ENCODE measurements at regions not wholly inside any gene's neighbourhood (a gene's known extent, or its start where the extent isn't known, plus 50 kb on each side); places are given as distances from the start of the nearest gene placed in this dataset.

DNA sequence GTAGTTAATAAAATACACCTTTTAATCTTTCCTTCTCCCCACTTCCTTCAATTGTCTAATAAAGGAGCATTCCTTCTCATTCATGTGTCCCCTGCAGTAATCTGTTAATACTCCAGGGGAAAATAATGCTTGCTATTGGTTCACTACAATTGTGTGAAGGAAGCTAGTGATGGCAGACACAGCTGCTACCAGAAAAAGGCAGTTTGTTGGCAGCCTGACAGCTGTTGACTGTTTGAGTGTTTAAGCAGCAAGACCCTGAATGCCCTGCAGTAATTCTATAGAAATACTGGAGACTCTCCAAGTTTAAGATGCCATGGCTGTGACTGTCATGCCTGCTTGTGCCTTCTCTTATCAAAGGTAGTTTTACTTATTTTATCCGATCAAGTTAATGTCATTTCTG is 359.5 kb downstream of the C4orf33 start:
- Histone ChIP-seq H3K4me1 (no peaks in the 10 kb centered on the region), H3K9me3 (no peaks in the 10 kb centered on the region), H3K4me2 (no peak overlapping the region), H3K4me3 (no peak overlapping the region), H3K27ac (no peak overlapping the region)
- 35% methylated on average over 1 of the region's 1 CpG for WGBS (ENCODE audit: missing lambda C conversion rate)
- TF ChIP-seq FOSB (CRISPR knock-in tag; IDR thresholded peaks at IDR 0.05) (no peak), RCOR1 (IDR thresholded peaks at IDR 0.05; ENCODE audit: low read depth, low read length) (no peak), SMC3 (IDR thresholded peaks at IDR 0.05) (no peak), ZSCAN20 (CRISPR knock-in tag; IDR thresholded peaks at IDR 0.05) (no peak), KDM1A (IDR thresholded peaks at IDR 0.05; ENCODE audit: low read depth) (no peak), HOXA7 (CRISPR knock-in tag; IDR thresholded peaks at IDR 0.05) (no peak), HES2 (IDR thresholded peaks at IDR 0.05) (no peak), MAX (IDR thresholded peaks at IDR 0.05) (no peak), HOXB13 (CRISPR knock-in tag; IDR thresholded peaks at IDR 0.05; ENCODE audit: low read depth) (no peak), RARB (CRISPR knock-in tag; IDR thresholded peaks at IDR 0.05) (no peak), RAD21 (conservative IDR thresholded peaks at IDR 0.05 in 1 of 2, IDR thresholded peaks at IDR 0.05 in 1 of 2) (no peak), FOXS1 (CRISPR knock-in tag; IDR thresholded peaks at IDR 0.05) (no peak), POLR2AphosphoS2 (conservative IDR thresholded peaks at IDR 0.05; ENCODE audit: low read length) (no peak)
- TF ChIP-seq, protein P1, sequence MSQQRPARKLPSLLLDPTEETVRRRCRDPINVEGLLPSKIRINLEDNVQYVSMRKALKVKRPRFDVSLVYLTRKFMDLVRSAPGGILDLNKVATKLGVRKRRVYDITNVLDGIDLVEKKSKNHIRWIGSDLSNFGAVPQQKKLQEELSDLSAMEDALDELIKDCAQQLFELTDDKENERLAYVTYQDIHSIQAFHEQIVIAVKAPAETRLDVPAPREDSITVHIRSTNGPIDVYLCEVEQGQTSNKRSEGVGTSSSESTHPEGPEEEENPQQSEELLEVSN (IDR thresholded peaks at IDR 0.05; ENCODE audit: borderline replicate concordance, low read depth): no peak
- DNase-seq (ENCODE audit: low read depth in 1 of 2, low spot score in 1 of 2) (no peak), ATAC-seq (no peak), FAIRE-seq (no peak)
- ChIA-PET POLR2A (no interaction called here), CTCF (no interaction called here)

DNA sequence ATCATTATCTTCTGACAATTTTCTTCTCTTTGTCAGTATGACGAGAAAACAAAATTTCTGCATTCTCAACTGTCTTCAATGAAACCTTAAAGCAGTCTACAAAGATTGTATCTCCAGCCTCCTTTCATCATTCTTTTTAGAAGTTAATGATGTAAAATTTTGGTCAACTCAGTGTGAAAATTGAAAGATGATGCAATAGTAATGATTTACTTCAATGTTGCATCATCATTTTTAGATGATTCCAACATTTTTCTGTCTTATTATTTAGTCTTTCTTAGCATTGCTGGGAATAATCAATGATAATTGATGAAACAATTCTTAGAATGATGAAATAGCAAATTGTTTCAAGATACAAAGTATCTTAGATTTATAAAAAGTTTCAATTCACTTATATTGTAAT is 372.7 kb downstream of the C4orf33 start:
- POLR2A ChIA-PET: no interaction called here
- DNase-seq (ENCODE audit: low read depth in 1 of 2, low spot score in 1 of 2) (no peak), FAIRE-seq (no peak)

DNA sequence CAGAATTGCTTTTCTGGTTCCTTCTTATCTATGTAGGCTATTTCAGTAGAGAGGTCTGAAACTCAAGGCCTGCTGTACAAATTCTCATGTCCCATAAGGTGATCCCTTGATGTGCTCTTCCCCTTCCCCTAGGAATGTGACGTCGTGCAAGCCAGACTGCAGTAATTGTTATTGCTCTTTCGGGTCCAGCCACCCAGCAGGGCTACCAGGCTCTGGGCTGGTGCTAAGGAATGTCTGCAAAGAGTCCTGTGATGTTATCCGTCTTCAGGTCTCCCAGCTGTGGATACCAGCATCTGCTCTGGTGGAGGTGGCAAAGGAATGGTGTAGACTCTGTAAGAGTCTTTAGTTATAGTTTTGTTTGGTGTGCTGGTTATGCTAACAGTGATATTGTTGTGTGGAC is 378.7 kb downstream of the C4orf33 start:
- H3K4me2 ChIP-seq: no peak overlapping the region
- H3K9me3 ChIP-seq: no peaks in the 10 kb centered on the region
- DNase-seq (ENCODE audit: low read depth in 1 of 2, low spot score in 1 of 2) (no peak), ATAC-seq (no peak), FAIRE-seq (no peak)
- no peak for TF ChIP-seq POLR2A (IDR thresholded peaks at IDR 0.05; ENCODE audit: low read length)
- no peak for TF ChIP-seq CEBPB (IDR thresholded peaks at IDR 0.05)
- TF ChIP-seq MAZ (IDR thresholded peaks at IDR 0.05; ENCODE audit: borderline replicate concordance, low read depth, low read length): no peak
- TF ChIP-seq HDAC2 (IDR thresholded peaks at IDR 0.05): no peak
- TF ChIP-seq HOXA7 (CRISPR knock-in tag; IDR thresholded peaks at IDR 0.05): no peak
- no peak for TF ChIP-seq NFE2L2 (conservative IDR thresholded peaks at IDR 0.05; ENCODE audit: low read length)
- TF ChIP-seq MAX (IDR thresholded peaks at IDR 0.05): no peak
- no peak for TF ChIP-seq EHF (CRISPR knock-in tag; IDR thresholded peaks at IDR 0.05)
- TF ChIP-seq ZNF302 (CRISPR knock-in tag; IDR thresholded peaks at IDR 0.05): no peak
- TF ChIP-seq RCOR1 (IDR thresholded peaks at IDR 0.05; ENCODE audit: low read depth, low read length): no peak
- TF ChIP-seq HOXB13 (CRISPR knock-in tag; IDR thresholded peaks at IDR 0.05; ENCODE audit: low read depth): no peak
- no peak for TF ChIP-seq KDM5A (IDR thresholded peaks at IDR 0.05)
- TF ChIP-seq, protein P2, sequence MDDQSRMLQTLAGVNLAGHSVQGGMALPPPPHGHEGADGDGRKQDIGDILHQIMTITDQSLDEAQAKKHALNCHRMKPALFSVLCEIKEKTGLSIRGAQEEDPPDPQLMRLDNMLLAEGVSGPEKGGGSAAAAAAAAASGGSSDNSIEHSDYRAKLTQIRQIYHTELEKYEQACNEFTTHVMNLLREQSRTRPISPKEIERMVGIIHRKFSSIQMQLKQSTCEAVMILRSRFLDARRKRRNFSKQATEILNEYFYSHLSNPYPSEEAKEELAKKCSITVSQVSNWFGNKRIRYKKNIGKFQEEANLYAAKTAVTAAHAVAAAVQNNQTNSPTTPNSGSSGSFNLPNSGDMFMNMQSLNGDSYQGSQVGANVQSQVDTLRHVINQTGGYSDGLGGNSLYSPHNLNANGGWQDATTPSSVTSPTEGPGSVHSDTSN (IDR thresholded peaks at IDR 0.05): no peak
- TF ChIP-seq ZC3H11A (IDR thresholded peaks at IDR 0.05): no peak
- no peak for TF ChIP-seq CHD4 (IDR thresholded peaks at IDR 0.05; ENCODE audit: borderline replicate concordance)
- TF ChIP-seq, protein P1 (IDR thresholded peaks at IDR 0.05; ENCODE audit: borderline replicate concordance, low read depth): no peak
- no peak for TF ChIP-seq ZFP36 (IDR thresholded peaks at IDR 0.05; ENCODE audit: borderline replicate concordance, partially characterized antibody)
- no peak for TF ChIP-seq POLR2AphosphoS2 (conservative IDR thresholded peaks at IDR 0.05; ENCODE audit: low read length)
- TF ChIP-seq EHMT2 (IDR thresholded peaks at IDR 0.05; ENCODE audit: low read depth): no peak
- no peak for TF ChIP-seq TP53 (CRISPR knock-in tag; IDR thresholded peaks at IDR 0.05)
- no peaks in the 10 kb centered on the region for H3K4me1 ChIP-seq
- ChIA-PET POLR2A (no interaction called here), CTCF (no interaction called here)
- H3K27ac ChIP-seq: no peak overlapping the region
- no peak overlapping the region for H3K4me3 ChIP-seq
- 6% methylated on average over 3 of the region's 4 CpGs for WGBS (ENCODE audit: missing lambda C conversion rate)

More for the DNA sequence above, 372.7 kb downstream of the C4orf33 start:
- 20% methylated on average over 1 of the region's 1 CpG for WGBS (ENCODE audit: missing lambda C conversion rate)
- CTCF ChIA-PET: no interaction called here
- no peaks in the 10 kb centered on the region for H3K4me1 ChIP-seq
- no peak overlapping the region for H3K27ac ChIP-seq
- no peak for TF ChIP-seq HOXA7 (CRISPR knock-in tag; IDR thresholded peaks at IDR 0.05)
- TF ChIP-seq MAFK (IDR thresholded peaks at IDR 0.05; ENCODE audit: partially characterized antibody): no peak
- no peak for TF ChIP-seq RAD21 (conservative IDR thresholded peaks at IDR 0.05 in 1 of 2, IDR thresholded peaks at IDR 0.05 in 1 of 2)
- TF ChIP-seq, protein P3, sequence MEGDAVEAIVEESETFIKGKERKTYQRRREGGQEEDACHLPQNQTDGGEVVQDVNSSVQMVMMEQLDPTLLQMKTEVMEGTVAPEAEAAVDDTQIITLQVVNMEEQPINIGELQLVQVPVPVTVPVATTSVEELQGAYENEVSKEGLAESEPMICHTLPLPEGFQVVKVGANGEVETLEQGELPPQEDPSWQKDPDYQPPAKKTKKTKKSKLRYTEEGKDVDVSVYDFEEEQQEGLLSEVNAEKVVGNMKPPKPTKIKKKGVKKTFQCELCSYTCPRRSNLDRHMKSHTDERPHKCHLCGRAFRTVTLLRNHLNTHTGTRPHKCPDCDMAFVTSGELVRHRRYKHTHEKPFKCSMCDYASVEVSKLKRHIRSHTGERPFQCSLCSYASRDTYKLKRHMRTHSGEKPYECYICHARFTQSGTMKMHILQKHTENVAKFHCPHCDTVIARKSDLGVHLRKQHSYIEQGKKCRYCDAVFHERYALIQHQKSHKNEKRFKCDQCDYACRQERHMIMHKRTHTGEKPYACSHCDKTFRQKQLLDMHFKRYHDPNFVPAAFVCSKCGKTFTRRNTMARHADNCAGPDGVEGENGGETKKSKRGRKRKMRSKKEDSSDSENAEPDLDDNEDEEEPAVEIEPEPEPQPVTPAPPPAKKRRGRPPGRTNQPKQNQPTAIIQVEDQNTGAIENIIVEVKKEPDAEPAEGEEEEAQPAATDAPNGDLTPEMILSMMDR (IDR thresholded peaks at IDR 0.05): no peak
- no peak for TF ChIP-seq EHF (CRISPR knock-in tag; IDR thresholded peaks at IDR 0.05)
- TF ChIP-seq NFE2L2 (conservative IDR thresholded peaks at IDR 0.05; ENCODE audit: low read length): no peak
- H3K4me3 ChIP-seq: no peak overlapping the region
- H3K4me2 ChIP-seq: no peak overlapping the region
- H3K9me3 ChIP-seq: no peaks in the 10 kb centered on the region
- ATAC-seq: no peak

All from A549 (cell line).